GM12878 (cell line): ENCODE measurements at regions not wholly inside any gene's neighbourhood (a gene's known extent, or its start where the extent isn't known, plus 50 kb on each side); places are given as distances from the start of the nearest gene placed in this dataset.

Source experiments
- ATAC-seq: fragments of 200-7000 bp; cut with Tn5 transposase; 3 replicates; pipeline ENCODE4 v1.9.1; 2020; ENCODE audit warnings: mild to moderate bottlenecking, moderate library complexity
- BruUV-seq: library from RNA; stranded (reverse); fragments of 400-500 nt; replicated peaks from 2 replicates; lab custom pipeline; 2021; lab: Mats Ljungman, UMichigan
- CTCF ChIA-PET: fragments of 300-600 bp; sonication (Branson Sonifier 250); formaldehyde crosslinking; extraction: SDS; loops from one replicate; lab custom pipeline; 2021; ENCODE audit warnings: inconsistent platforms; lab: Yijun Ruan, JAX
- POLR2A ChIA-PET: fragments of 350-600 bp; formaldehyde crosslinking; extraction: SDS; loops from one replicate; lab custom pipeline; 2021; ENCODE audit warnings: inconsistent platforms; lab: Charles Lee
- RAD21 ChIA-PET: fragments of 300-600 bp; sonication (Branson Sonifier 250); formaldehyde crosslinking; loops from one replicate; lab custom pipeline; 2023; ENCODE audit warnings: antibody characterized with exemption; ENCODE audit not compliant: unreplicated experiment; lab: Charles Lee
- SMC1A ChIA-PET: fragments of 300-600 bp; sonication (Branson Sonifier 250); formaldehyde crosslinking; loops from one replicate; lab custom pipeline; 2023; ENCODE audit not compliant: unreplicated experiment, uncharacterized antibody; lab: Charles Lee
- DNase-seq: peaks from one replicate; pipeline ENCODE4 v3.0.0-alpha.2; 2011; ENCODE audit warnings: low read depth, low spot score
- FAIRE-seq: peaks from 3 replicates; lab custom pipeline; 2011; peaks lifted over from hg19 to GRCh38; lab: Jason Lieb, UNC
- H2AFZ ChIP-seq: 2 replicates; pipeline ENCODE4 v1.6.0; 2011; ENCODE audit warnings: low read depth, low read length, control low read depth; ENCODE audit not compliant: control insufficient read depth
- H3K27ac ChIP-seq: 2 replicates; pipeline ENCODE4 v1.5.1; 2011; ENCODE audit warnings: control low read depth; ENCODE audit not compliant: control insufficient read depth, insufficient read depth
- H3K27me3 ChIP-seq, 2 experiments: replicated peaks in 1 of 2; 2 replicates each; pipeline versions ENCODE4 v1.6.0 to v1.6.1; 2011; ENCODE audit warnings: low read length in 1 of 2; ENCODE audit not compliant: control insufficient read depth in 2 of 2, insufficient read depth in 2 of 2
- H3K36me3 ChIP-seq, 2 experiments: 2 replicates each; pipeline ENCODE4 v1.5.1; 2011; ENCODE audit warnings: low read length in 1 of 2; ENCODE audit not compliant: control insufficient read depth in 2 of 2, insufficient read depth in 2 of 2
- H3K4me1 ChIP-seq: 2 replicates; pipeline ENCODE4 v1.6.1; 2011; ENCODE audit warnings: mild to moderate bottlenecking, low read length, moderate library complexity, mixed read lengths; ENCODE audit not compliant: control insufficient read depth, insufficient read depth
- H3K4me2 ChIP-seq: 2 replicates; pipeline ENCODE4 v1.6.0; 2011; ENCODE audit warnings: control low read depth; ENCODE audit not compliant: control insufficient read depth, insufficient read depth
- H3K4me3 ChIP-seq: fragments of 200-600 bp; sonication (generic); 2 replicates; pipeline ENCODE4 v1.5.1; 2016
- H3K79me2 ChIP-seq: 2 replicates; pipeline ENCODE4 v1.6.0; 2011; ENCODE audit warnings: low read length; ENCODE audit not compliant: control insufficient read depth, insufficient read depth
- H3K9ac ChIP-seq: 2 replicates; pipeline ENCODE4 v1.8.0; 2011; ENCODE audit warnings: low read length, control low read depth, mixed read lengths; ENCODE audit not compliant: control insufficient read depth, insufficient read depth
- H3K9me3 ChIP-seq: replicated peaks from 3 replicates; pipeline ENCODE4 v1.5.1; 2011; ENCODE audit warnings: mild to moderate bottlenecking, low read length; ENCODE audit not compliant: control insufficient read depth, insufficient read depth
- H4K20me1 ChIP-seq: 2 replicates; pipeline ENCODE4 v1.6.0; 2011; ENCODE audit not compliant: control insufficient read depth, insufficient read depth
- ATF7 ChIP-seq: fragments of 450-650 bp; IDR thresholded peaks from 2 replicates; pipeline ENCODE4 v1.6.1; 2016; ENCODE audit warnings: low read depth, mild to moderate bottlenecking
- BACH1 ChIP-seq: fragments of 450-650 bp; IDR thresholded peaks from 2 replicates; pipeline ENCODE4 v1.6.1; 2017; ENCODE audit warnings: mild to moderate bottlenecking, borderline replicate concordance
- BCLAF1 ChIP-seq: fragments of 450-650 bp; IDR thresholded peaks from 2 replicates; pipeline ENCODE4 v1.6.1; 2017; ENCODE audit warnings: antibody characterized with exemption, mild to moderate bottlenecking, moderate library complexity
- E2F4 ChIP-seq: IDR thresholded peaks from 2 replicates; pipeline ENCODE4 v1.6.1; 2012; ENCODE audit warnings: low read depth, low read length, improper control_type of control experiment
- NFYB ChIP-seq: IDR thresholded peaks from 2 replicates; pipeline ENCODE4 v1.6.1; 2011; ENCODE audit warnings: low read depth, mild to moderate bottlenecking, low read length, improper control_type of control experiment, moderate library complexity; ENCODE audit not compliant: insufficient read depth
- SIN3A ChIP-seq: IDR thresholded peaks from 2 replicates; pipeline ENCODE4 v1.6.1; 2012; ENCODE audit warnings: low read depth, low read length, improper control_type of control experiment
- WGBS: methylation state at CpG from one replicate; pipeline ENCODE4 v1.1.6; 2016; ENCODE audit warnings: low lambda C conversion rate; ENCODE audit not compliant: insufficient replicate concordance, insufficient coverage; ENCODE audit errors: missing lambda C conversion rate; 5-methylcytosine and 5-hydroxymethylcytosine counted together
- in situ Hi-C: fragments of 300-500 bp; cut with MboI; formaldehyde crosslinking; loops from 9 replicates; pipeline ENCODE4 v1.14.3; 2018; ENCODE audit warnings: mixed read lengths
- intact Hi-C: fragments of 100-400 bp; cut with micrococcal nuclease; formaldehyde crosslinking; loops from one replicate; pipeline ENCODE4 v1.14.2; 2022; ENCODE audit not compliant: unreplicated experiment

- TF ChIP-seq BCLAF1: no peak
- no peak for TF ChIP-seq NFYB
- no peak for TF ChIP-seq BACH1
- no peak for TF ChIP-seq SIN3A
- TF ChIP-seq E2F4: no peak
- TF ChIP-seq ATF7: no peak
- TF ChIP-seq, all 136 proteins: peak for 0
- ChIA-PET RAD21 (no interaction called here), POLR2A (no interaction called here), SMC1A (no interaction called here), CTCF (no interaction called here)
- FAIRE-seq: no peak
- ATAC-seq: no peak
- Histone ChIP-seq H3K27me3 (no peaks in the 10 kb centered on the region; a peak in 1 of 4 replicates), H4K20me1 (no peaks in the 10 kb centered on the region), H3K9ac (no peak overlapping the region), H3K36me3 (no peaks in the 10 kb centered on the region), H3K9me3 (no peaks in the 10 kb centered on the region), H3K4me2 (no peak overlapping the region), H3K27ac (no peak overlapping the region), H2AFZ (no peak overlapping the region), H3K4me1 (no peaks in the 10 kb centered on the region), H3K79me2 (no peaks in the 10 kb centered on the region), H3K4me3 (no peak overlapping the region)
- WGBS: 41% methylated on average over 13 of the region's 13 CpGs
- no TSS peak for BruUV-seq
- DNase-seq: no peak
- intact Hi-C loops (no loop called here), in situ Hi-C loops (no loop called here)
These were observed 50.8 kb upstream of the POFUT2 start for GRCh38 chr21:45338311-45339017.
